GM19043 (cell line): ENCODE measurements at regions not wholly inside any gene's neighbourhood (a gene's known extent, or its start where the extent isn't known, plus 50 kb on each side); places are given as distances from the start of the nearest gene placed in this dataset.
"Not testable (repeated sequence)": the region's sequence is repeated elsewhere in the genome, so short reads cannot be mapped to it uniquely, and the experiment has no call there.

Experiments used
- ATAC-seq: cut with Tn5 transposase; IDR thresholded peaks from one replicate; pipeline ENCODE4 v1.9.1; 2021; ENCODE audit warnings: low read depth; ENCODE audit not compliant: unreplicated experiment

DNA sequence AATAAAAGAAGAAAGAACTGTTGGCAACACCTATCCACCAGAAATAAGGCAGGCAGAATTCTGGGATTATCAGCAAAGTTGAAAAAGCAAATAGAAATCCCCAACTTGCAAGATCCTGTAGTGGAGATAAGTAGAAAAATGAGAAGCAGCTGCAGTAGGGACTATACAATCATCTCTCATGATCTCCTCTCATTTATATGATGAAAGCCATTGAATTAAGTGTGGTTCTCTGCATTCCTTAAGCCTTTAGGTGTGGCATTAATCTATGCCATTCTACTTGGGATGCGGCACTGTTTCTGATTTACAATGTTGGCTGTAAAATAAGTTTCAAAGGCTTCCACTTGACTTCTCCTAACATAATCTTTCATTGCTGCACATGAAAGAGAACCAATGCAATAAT lies 869.8 kb downstream of the TRAM1L1 start:
- ATAC-seq, result no peak

DNA sequence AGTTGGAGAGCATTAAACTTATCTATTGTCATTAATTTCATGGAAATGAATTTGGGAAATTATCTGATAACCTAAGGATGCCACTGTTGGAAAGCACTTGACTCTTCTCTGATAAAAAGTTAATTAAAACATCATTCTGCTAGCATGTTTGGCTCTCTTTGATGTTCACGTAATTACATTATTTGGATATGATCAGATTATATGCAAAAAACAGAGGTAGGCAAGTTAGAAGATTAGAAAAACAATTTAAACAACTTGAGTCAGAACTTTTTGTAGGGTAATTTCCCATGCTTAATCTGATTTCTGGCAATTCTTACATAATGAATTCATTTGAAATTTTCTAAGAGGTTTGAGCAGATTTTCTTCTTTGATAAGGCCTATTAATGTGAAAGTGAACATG lies 882.9 kb downstream of the TRAM1L1 start:
- ATAC-seq, result no peak

DNA sequence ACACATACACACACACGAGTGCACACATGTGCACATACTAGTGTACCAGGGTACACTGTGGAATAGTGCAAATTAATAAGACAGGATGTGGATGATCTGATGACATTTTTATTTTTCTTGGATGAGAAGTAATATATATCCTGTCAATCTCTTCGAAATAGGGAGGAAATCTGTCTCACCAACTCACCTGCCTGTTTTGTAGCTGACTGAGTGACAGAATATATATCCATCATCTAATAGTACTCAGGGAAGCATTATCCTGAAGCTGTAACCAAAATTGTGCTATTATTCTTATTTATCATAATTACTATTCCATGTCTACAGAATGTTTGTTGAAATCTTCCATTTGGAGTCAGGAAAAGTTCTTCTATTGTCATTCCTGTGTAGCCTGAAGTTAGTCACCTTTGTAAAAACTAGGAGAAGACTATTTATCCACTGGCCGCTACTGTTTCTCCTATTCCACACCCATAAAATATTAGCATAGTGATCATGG lies 888.0 kb downstream of the TRAM1L1 start:
- no peak for ATAC-seq

DNA sequence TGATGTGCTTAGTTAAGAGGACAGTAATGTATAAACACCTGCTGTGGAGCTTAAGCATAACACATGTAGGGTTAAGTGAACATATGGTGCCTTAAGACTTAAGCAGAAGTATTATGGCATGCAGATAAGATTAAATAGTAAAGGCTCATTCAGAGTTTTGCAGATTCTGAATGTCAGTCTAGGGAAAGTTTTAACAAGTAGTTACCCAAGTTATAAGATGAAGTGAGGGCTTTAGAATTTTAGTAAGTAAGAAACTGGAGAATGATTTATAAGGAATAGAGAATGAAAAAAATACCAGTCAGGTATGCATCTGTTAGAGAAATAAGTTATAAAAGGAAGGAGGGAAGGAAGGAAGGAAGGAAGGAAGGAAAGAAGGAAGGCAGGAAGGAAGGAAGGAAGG lies 902.1 kb downstream of the TRAM1L1 start:
- ATAC-seq, result no peak

DNA sequence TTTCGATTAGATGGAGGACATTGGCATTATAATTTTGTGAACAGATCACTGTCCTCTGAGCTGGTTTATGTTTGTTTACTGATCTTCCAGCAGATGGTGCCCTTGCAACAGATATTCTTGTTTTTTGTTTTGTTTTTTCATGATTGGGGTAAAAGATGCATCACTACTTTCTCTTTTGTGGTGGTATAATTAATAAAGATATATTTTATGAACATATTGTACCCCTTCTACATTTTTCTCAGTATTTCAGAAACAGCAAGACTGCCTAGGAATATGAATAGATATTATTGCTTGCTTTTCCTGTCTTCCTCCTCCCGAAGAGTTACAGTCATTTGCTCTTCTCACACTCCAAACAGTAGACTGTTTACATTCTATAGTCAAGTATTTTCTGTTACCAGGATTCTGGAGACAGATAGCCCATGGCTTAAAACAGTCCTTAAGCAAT lies 905.2 kb downstream of the TRAM1L1 start:
- ATAC-seq, result no peak

DNA sequence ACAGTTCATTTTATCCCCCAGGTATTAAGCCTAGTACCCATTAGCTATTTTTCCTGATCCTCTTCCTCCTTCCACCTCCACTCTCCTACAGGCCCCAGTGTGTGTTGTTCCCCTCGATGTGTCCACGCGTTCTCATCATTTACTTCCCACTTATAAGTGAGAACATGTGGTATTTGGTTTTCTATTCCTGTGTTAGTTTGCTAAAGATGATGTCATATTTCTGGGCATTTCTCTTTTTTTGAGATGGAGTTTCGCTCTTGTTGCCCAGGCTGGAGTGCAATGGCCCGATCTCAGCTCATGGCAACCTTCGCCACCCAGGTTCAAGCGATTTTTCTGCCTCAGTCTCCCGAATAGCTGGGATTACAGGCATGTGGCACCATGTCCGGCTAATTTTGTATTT lies 934.0 kb downstream of the TRAM1L1 start:
- ATAC-seq, result not testable (repeated sequence)

DNA sequence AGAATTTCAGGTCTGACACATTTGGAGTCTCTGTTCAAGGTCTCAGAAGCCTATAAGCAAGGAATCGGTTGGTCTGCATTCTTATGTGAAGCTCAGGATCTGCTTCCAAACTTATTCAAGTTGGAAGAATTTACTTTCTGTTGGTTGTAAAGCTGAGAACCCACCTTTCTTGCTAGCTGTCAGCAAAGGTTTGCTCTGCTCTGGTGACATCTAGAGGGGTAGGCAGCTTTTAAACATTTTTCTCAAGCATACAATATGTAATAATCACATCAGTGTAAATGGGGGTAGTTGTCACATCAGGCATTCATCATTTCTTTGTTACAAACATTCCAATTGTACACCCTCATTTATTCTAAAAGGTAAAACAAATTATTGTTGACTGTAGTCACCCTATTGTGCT lies 935.2 kb downstream of the TRAM1L1 start:
- ATAC-seq, result no peak

DNA sequence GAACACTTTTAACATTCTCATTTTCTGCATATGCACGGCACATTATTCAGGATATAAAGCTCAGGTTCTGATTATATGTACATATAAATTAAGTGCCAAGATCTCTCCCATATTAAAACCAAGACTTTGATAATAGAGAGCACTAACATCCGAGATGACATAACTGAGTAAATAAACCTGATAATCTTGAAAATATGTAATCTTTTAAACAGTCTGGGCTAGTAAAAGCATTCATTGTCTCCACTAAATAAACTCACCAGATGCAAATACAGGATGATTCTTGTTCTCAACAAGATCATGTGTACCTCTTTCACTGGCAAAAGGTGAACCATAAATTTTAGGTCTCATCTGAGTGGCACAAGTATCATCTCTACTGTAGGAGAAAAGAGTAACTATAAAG lies 942.2 kb downstream of the TRAM1L1 start:
- ATAC-seq, result no peak

DNA sequence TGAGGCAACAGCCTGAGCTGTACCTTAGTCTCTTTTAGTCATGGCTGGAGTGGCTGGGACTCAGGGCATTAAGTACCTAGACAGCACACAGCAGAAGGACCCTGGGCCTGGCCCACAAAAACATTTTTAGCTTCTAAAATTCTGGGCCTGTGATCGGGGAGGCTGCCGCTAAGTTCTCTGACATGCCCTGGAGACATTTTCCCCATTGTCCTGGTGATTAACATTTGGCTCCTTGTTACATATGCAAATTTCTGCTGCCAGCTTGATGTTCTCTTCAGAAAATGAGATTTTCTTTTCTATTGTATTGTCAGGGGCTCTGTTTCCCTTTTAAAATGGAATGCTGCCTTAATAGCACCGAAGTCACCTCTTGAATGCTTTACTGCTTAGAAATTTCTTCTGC lies 952.4 kb downstream of the TRAM1L1 start:
- no peak for ATAC-seq

DNA sequence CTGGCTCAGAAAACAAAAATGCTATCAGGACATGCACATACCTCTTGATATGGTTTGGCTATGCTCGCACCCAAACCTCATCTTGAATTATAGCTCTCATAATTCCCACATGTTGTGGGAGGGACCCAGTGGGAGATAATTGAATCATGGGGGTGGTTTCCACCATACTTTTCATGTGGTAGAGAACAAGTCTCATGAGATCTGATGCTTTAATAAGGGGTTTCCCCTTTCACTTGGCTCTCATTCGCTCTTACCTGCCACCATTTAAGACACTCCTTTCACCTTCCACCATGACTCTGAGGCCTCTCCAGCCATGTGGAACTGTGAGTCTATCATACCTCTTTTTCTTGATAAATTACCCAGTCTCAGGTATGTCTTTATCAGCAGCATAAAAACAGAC lies 958.6 kb downstream of the TRAM1L1 start:
- ATAC-seq, result no peak

DNA sequence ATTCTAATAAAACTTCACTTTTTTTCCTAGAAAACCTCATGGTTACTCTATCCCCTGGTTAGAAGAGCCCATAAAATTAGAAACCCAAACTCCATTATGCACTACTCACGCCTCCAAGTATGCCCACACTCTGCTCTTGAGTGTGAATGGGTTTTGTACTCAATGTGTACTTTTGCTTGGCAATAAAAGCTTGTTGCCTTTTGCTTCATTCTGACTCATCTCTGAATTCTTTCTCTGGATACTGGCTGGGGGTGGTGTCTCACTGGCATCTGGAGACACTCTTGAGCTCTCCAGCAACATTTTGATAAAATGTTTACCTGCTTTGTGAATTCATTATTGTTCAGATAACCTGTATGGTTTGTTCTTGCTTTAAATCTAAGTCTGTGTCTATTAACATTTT lies 963.3 kb downstream of the TRAM1L1 start:
- ATAC-seq, result no peak

DNA sequence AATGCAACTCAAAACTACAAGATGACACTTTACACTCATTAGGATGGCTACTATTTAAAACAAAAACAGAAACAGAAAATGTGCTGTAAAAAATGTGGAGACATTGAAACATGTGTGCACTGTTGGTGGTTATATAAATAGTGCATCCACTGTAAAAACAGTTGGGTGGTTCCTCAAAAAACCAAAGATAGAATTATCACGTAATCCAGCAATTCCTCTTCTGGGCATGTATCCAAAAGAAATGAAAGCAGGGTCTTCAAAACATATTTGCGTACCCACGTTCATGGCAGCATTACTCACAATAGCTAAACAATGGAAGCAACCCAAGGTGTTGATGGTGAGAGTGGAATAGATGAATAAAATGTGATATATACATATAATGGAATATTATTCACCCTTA lies 967.2 kb downstream of the TRAM1L1 start:
- no peak for ATAC-seq

DNA sequence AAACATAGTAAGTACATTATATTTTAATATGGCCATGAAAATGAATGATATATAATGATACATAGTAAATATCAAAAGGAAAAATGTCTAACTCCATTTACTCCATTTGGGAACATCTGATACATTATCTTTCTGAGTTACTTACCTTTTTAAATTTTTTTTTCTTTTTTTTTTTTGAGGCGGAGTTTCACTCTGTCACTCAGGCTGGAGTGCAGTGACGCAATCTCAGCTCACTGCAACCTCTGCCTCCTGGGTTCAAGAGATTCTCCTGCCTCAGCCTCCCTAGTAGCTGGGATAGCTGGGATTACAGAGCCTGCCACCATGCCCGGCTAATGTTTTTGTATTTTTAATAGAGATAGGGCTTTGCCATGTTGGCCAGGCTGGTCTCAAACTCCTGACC lies 972.5 kb downstream of the TRAM1L1 start:
- not testable (repeated sequence) for ATAC-seq

DNA sequence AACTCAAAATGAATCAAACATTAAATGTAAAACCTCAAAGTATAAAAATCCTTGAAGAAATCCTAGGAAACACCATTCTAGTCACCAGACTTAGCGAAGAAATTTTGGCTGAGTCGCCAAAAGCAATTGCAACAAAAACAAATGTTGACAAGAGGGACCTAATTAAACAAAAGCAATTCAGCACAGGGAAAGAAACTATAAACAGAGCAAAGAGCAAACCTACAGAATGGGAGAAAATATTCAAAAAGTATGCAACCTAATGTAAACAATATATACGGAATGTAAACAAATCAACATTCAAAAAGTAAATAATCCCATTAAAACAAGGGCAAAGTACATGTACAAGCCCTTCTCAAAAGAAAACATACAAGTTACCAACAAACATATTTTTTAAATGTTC lies 974.7 kb downstream of the TRAM1L1 start:
- ATAC-seq, result no peak

DNA sequence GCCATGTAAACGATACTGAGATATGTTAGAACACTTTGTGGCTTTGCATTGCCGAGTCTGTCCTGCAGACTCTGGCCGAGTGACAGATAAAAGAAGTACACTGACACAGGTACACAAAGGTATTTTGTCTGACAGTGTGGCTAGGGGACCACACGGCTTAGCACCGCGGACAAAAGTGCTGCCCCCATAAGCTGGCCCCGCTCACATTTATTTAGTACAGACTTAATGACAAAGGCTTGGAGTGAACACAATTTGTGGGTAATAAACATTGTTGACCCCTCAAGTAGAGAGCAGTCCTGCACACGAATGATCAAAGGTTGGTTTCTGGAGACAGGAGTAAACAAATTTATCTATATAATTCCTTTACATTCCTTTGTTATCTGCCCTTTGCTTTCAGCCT lies 976.8 kb downstream of the TRAM1L1 start:
- no peak for ATAC-seq

DNA sequence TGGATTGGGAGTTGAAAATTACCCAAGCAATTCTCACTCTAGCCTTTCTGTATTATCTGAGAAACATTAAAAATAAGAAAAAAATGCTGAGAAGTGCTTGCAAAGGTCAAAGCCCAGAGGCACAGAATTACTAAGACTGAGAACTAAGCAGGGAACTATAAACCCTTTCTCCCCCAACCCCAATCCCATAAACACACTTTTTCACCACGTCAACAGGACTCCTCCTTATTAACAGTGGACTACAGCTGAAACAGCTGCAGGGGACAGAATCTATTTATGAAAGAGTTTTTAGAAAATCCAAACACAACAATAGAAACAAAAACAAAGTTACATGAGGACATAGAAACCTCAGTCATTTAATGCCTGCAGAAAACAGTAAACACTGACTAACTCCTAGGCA lies 984.1 kb downstream of the TRAM1L1 start:
- no peak for ATAC-seq

DNA sequence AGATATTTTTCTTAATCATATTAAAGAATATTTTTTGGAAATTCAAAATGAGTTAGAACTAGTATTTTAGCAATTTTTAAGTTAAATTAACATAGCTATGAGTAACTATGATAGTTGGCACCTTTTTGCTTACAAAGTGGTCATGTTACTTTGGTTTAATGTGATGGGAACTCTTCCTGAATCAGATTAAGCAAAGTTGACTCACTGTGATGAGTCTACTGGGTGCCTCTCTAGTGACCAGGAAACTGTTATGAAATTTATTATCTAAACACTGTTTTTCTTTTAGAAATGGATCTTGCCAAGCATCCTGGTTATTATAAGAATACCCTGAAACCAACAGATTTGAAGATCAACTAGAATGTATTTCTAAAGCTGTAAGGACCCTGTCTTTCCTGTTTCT lies 985.8 kb downstream of the TRAM1L1 start:
- no peak for ATAC-seq

DNA sequence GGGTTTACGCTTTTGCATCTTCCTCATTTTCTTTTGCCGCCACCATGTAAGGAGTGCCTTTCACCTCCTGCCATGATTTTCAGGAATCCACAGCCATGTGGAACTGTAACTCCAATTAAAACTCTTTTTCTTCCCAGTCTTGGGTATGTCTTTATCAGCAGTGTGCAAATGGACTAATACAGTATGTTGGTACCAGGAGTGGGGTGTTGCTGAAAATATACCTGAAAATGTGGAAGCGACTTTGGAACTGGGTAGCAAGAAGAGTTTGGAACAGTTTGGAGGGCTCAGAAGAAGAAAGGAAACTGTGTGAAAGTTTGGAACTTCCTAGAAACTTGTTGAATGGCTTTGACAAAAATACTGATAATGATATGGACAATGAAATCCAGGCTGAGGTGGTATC lies 983.9 kb upstream of the NDST4 start:
- ATAC-seq, result not testable (repeated sequence)

DNA sequence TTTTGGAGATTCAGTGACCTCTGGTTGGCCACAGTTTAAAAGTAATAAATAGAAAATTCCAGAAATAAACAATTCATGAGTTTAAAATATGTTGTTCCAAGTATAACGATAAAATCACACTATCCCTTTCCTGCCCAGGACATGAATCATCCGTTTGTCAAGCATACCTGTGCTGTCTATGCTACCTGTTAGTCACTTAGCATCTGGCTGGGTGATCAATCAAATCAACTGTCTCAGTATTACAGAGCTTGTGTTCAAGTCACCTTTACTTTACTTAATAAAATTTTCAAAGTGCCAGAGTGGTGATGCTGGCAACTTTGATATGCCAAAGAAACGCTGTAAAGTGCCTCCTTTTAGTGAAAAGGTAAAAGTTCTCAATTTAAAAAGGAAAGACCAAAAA lies 979.5 kb upstream of the NDST4 start:
- no peak for ATAC-seq

DNA sequence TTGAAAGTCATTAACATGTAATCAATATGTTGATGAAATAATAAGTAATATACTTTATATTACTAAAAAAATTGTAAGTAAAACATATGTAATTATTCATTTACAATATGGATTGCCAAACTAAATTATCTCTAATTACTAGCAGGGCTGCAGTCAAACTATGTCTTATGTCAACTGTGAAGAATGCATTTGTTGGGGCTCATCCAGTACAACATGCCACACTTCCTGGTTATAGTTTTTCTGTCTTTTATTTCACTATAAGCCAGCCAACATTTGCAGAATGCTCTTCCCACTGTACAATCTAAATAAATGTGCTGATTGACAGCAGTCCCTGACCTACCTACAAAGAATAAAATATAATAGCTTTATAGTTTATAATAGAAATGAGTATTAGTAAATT lies 975.4 kb upstream of the NDST4 start:
- ATAC-seq, result no peak

DNA sequence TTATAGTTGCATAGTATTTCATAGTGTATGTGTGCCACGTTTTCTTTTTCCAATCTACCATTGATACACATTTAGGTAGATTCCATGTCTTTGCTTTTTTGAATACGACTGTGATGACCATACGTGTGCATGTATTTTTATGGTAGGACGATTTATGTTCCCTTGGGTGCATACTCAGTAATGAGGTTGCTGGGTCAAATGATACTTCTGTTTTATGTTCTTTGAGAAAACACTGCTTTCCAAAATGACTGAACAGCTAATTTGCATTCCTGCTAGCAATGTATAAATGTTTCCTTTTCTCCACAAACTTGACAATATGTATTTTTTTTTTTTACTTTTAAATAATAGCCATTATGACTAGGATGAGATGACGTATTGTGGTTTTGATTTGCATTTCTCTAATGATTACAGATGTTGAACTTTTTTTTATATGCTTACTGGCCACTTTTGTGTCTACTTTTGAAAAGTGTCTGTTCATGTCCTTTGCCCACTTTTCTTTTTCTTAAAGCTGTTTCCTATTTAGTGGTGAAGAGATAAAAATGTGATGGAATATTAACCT lies 969.5 kb upstream of the NDST4 start:
- ATAC-seq, result no peak

DNA sequence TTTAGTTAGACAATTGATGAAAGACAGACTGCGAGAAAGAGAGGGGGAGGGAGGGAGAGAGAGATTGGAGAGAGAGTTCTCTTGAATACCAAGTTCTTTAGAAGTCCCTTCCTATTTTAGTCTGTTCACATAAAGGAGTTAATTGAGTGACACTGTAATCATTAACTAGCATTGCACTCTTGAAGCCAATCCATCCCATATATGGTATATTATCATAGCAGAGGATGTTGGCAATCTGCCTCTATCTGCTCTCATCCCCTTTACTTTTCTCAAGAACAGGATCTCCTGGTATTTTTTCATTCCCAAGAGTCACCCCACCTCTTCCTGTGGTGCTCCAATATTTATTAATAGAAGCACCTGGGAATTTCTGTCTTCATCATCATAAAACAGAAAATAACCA lies 959.6 kb upstream of the NDST4 start:
- ATAC-seq, result no peak

DNA sequence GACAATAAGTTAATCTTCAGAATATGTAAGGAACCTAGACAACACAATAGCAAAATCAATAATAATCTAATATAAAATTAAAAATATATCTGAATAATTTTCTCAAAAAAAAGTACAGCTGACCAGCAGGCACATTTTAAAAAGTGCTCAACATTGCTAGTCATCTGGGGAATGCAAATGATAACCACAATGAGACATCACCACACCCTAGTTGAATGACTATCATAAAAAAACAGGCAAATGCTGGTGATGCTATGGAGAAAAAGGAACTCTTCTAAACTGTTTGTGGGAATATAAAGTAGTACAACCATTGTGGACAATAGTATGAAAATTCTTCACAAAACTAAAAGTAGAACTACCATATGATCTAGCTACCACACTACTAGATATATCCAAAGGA lies 956.9 kb upstream of the NDST4 start:
- ATAC-seq, result no peak
